ENCODE measurements at regions not wholly inside any gene's neighbourhood (a gene's known extent, or its start where the extent isn't known, plus 50 kb on each side); places are given as distances from the start of the nearest gene placed in this dataset.

- no peak for TF ChIP-seq CTCF (conservative IDR thresholded peaks at IDR 0.05; ENCODE audit: low read length)
- no peak for TF ChIP-seq EZH2phosphoT487 (IDR thresholded peaks at IDR 0.05; ENCODE audit: borderline replicate concordance, low read depth, low read length)
These were observed 1093.6 kb downstream of the TECRL start for GRCh38 chr4:63315651-63316050.

Data from OCI-LY7 (cell line).